ENCODE measurements at regions not wholly inside any gene's neighbourhood (a gene's known extent, or its start where the extent isn't known, plus 50 kb on each side); places are given as distances from the start of the nearest gene placed in this dataset.

DNA sequence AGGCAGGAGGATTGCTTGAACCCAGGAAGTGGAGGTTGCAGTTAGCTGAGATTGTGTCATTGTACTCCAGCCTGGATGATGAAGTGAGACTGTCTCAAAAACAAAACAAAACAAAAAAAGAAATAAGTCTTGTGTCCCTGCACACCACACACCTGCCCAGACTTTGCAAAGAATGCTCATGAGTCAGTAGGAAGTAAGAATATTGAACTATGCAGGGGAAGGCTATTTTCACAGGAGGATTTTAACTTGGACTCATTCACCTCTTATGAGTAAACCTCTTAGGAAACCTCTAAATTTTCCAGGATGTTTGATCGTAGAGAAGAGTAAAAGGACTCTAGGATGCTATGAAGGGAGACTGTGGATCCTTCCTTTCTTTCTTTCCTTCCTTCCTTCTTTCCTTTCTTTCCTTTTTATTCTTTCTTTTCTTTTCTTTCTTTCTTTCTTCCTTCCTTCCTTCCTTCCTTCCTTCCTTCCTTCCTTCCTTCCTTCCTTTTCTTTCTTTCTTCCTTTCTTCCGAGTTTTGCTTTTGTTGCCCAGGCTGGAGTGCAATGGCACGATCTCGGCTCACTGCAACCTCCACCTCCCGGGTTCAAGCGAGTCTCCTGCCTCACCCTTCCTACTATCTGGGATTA lies 96.7 kb upstream of the CLINT1 start:
- TF ChIP-seq, protein P1, sequence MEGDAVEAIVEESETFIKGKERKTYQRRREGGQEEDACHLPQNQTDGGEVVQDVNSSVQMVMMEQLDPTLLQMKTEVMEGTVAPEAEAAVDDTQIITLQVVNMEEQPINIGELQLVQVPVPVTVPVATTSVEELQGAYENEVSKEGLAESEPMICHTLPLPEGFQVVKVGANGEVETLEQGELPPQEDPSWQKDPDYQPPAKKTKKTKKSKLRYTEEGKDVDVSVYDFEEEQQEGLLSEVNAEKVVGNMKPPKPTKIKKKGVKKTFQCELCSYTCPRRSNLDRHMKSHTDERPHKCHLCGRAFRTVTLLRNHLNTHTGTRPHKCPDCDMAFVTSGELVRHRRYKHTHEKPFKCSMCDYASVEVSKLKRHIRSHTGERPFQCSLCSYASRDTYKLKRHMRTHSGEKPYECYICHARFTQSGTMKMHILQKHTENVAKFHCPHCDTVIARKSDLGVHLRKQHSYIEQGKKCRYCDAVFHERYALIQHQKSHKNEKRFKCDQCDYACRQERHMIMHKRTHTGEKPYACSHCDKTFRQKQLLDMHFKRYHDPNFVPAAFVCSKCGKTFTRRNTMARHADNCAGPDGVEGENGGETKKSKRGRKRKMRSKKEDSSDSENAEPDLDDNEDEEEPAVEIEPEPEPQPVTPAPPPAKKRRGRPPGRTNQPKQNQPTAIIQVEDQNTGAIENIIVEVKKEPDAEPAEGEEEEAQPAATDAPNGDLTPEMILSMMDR (conservative IDR thresholded peaks at IDR 0.05 in 1 of 2, IDR thresholded peaks at IDR 0.05 in 1 of 2; ENCODE audit: low read depth in 1 of 2, low read length in 2 of 2), result no peak
- no peak for TF ChIP-seq EZH2 (IDR thresholded peaks at IDR 0.05; ENCODE audit: low read length, missing control alignments)
